ENCODE measurements at regions not wholly inside any gene's neighbourhood (a gene's known extent, or its start where the extent isn't known, plus 50 kb on each side); places are given as distances from the start of the nearest gene placed in this dataset.

DNA sequence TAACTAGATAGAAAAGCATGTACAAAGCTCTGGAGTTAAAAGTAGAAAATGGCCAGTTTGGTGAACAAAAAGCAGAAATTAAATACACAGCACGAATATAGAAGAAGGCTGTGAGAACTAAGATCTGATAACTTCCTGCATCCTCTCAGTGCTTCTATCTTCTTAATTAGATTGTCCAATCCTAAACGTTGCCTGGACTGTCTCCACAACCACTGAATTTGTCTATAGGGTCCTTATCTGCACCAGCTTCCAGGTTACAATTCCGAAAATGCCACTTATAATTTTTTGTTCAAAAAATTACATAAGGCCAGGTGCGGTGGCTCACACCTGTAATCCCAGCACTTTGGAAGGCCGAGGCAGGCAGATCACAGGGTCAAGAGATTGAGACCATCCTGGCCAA is 626.3 kb downstream of the TBL1XR1 start:
- CTCF ChIA-PET, result no interaction called here
- no peak for DNase-seq (ENCODE audit: low read depth)
- no peak overlapping the region for H3K4me3 ChIP-seq (ENCODE audit: low read depth, low read length)
- TF ChIP-seq, protein P1, sequence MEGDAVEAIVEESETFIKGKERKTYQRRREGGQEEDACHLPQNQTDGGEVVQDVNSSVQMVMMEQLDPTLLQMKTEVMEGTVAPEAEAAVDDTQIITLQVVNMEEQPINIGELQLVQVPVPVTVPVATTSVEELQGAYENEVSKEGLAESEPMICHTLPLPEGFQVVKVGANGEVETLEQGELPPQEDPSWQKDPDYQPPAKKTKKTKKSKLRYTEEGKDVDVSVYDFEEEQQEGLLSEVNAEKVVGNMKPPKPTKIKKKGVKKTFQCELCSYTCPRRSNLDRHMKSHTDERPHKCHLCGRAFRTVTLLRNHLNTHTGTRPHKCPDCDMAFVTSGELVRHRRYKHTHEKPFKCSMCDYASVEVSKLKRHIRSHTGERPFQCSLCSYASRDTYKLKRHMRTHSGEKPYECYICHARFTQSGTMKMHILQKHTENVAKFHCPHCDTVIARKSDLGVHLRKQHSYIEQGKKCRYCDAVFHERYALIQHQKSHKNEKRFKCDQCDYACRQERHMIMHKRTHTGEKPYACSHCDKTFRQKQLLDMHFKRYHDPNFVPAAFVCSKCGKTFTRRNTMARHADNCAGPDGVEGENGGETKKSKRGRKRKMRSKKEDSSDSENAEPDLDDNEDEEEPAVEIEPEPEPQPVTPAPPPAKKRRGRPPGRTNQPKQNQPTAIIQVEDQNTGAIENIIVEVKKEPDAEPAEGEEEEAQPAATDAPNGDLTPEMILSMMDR (IDR thresholded peaks at IDR 0.05; ENCODE audit: insufficient read depth, low read depth, low read length), result no peak
- H3K36me3 ChIP-seq (ENCODE audit: control insufficient read depth, insufficient read depth, low read length), result no peaks in the 10 kb centered on the region
- POLR2A ChIA-PET, result no interaction called here
- H3K27me3 ChIP-seq (ENCODE audit: control insufficient read depth, insufficient read depth, low read length), result no peaks in the 10 kb centered on the region

DNA sequence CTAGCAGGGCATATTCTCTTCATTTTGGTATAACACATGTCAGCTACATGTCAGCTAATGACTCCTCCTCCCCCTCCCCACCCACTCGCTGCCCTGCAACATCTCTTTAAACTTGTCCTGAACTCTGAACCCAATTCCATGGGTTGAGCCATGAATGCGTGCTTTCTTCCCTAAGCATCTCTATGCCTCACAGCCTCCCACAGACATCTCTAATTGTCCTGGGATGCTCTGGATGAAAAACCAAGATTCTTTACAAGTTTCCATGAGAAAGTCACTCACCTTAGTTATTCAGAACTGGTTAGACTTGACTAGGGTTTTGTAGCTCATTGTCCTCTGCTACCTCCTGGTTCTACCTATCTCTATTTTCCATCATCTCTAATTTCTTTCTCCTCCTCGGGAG is 629.1 kb downstream of the TBL1XR1 start:
- POLR2A ChIA-PET, result no interaction called here
- Histone ChIP-seq H3K36me3 (ENCODE audit: control insufficient read depth, insufficient read depth, low read length) (no peaks in the 10 kb centered on the region), H3K4me3 (ENCODE audit: low read depth, low read length) (no peak overlapping the region), H3K27me3 (ENCODE audit: control insufficient read depth, insufficient read depth, low read length) (no peaks in the 10 kb centered on the region)
- CTCF ChIA-PET, result interaction anchor here (0.6 kb wide), 1 partner anchor 24 kb away, joined by 3 read pairs; no protein-coding TSS in a partner anchor
- TF ChIP-seq, protein P1 (IDR thresholded peaks at IDR 0.05; ENCODE audit: insufficient read depth, low read depth, low read length), result no peak
- no peak for DNase-seq (ENCODE audit: low read depth)

DNA sequence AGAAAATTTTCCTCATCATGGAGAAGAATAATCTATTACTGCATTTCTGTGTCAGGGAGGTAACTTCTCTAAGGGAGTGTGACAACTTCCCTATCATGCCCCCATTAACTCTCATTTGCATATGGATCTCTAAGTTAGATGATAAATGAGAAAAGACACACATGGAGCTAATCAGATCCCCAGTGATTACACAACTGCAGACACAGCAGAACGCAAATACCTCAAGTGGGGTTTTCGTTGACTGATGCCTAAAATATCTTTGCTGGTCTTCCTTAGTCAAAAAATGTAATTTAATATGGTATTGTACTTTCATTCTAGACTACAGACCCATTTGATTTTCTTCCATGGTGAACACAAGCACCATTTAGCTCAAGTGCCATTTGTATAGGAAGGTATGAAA is 630.5 kb downstream of the TBL1XR1 start:
- CTCF ChIA-PET, result no interaction called here

DNA sequence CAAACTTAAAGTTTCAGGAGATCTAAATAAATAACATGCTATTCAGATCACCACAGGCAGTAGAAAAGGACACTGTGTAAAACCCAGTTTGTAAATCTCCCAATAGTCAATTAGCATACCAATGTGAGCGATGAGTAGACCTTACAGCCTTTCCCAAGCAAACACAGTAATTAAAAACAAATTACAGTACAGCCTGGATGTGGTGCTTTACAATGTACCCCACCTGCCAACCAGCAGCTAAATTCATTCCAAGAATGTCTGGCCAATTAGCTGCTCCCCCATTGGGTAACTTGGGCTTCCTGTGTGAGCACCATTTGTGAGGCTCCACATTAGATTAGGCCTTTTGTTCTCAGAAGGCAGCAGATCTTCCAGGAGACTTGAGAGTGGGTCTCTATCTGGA is 635.0 kb downstream of the TBL1XR1 start:
- CTCF ChIA-PET, result no interaction called here
- TF ChIP-seq, protein P1 (IDR thresholded peaks at IDR 0.05; ENCODE audit: insufficient read depth, low read depth, low read length), result no peak
- Histone ChIP-seq H3K4me3 (ENCODE audit: low read depth, low read length) (no peak overlapping the region), H3K36me3 (ENCODE audit: control insufficient read depth, insufficient read depth, low read length) (no peaks in the 10 kb centered on the region), H3K27me3 (ENCODE audit: control insufficient read depth, insufficient read depth, low read length) (no peaks in the 10 kb centered on the region)
- no peak for DNase-seq (ENCODE audit: low read depth)
- POLR2A ChIA-PET, result no interaction called here

More for the DNA sequence above, 630.5 kb downstream of the TBL1XR1 start:
- POLR2A ChIA-PET, result no interaction called here
- H3K4me3 ChIP-seq (ENCODE audit: low read depth, low read length), result no peak overlapping the region
- TF ChIP-seq, protein P1 (IDR thresholded peaks at IDR 0.05; ENCODE audit: insufficient read depth, low read depth, low read length), result no peak
- no peaks in the 10 kb centered on the region for H3K27me3 ChIP-seq (ENCODE audit: control insufficient read depth, insufficient read depth, low read length)
- no peak for DNase-seq (ENCODE audit: low read depth)
- H3K36me3 ChIP-seq (ENCODE audit: control insufficient read depth, insufficient read depth, low read length), result no peaks in the 10 kb centered on the region

DNA sequence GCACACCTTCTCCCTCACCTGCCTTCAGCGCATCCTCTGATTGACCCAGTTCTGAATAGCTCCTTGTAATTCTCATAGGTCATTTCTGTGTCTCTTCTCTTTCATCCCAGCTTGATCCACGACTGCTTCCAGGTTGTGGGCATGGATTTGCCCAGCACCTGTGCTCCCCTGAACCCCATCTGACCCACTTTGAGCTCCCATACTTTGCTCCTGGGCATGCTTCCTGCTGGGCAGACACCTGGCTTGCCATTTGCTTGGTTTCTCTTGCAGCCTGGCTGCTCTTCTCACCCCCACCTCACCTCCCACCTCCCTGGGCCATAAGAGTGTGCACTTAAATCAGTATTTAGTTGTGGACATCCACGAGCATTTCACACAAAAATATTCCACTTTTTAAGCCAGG is 635.5 kb downstream of the TBL1XR1 start:
- H3K4me3 ChIP-seq (ENCODE audit: low read depth, low read length), result no peak overlapping the region
- H3K36me3 ChIP-seq (ENCODE audit: control insufficient read depth, insufficient read depth, low read length), result no peaks in the 10 kb centered on the region
- CTCF ChIA-PET, result no interaction called here
- H3K27me3 ChIP-seq (ENCODE audit: control insufficient read depth, insufficient read depth, low read length), result no peaks in the 10 kb centered on the region
- TF ChIP-seq, protein P1 (IDR thresholded peaks at IDR 0.05; ENCODE audit: insufficient read depth, low read depth, low read length), result no peak
- DNase-seq (ENCODE audit: low read depth), result no peak
- POLR2A ChIA-PET, result no interaction called here
